GM12878 (cell line): ENCODE measurements at regions not wholly inside any gene's neighbourhood (a gene's known extent, or its start where the extent isn't known, plus 50 kb on each side); places are given as distances from the start of the nearest gene placed in this dataset.

Experiments
- CBX3 ChIP-seq: fragments of 200-600 bp; sonication (generic); IDR thresholded peaks from 2 replicates; pipeline ENCODE4 v1.6.1; 2016; ENCODE audit warnings: low read depth, borderline replicate concordance
- CBX5 ChIP-seq: sonication (generic); IDR thresholded peaks from 2 replicates; pipeline ENCODE4 v1.6.1; 2016; ENCODE audit warnings: low read depth, moderate library complexity, mild to moderate bottlenecking, inconsistent platforms
- EZH2 ChIP-seq: IDR thresholded peaks from 2 replicates; pipeline ENCODE4 v1.6.1; 2012; ENCODE audit warnings: low read depth, mild to moderate bottlenecking, control low read depth, inconsistent platforms, low read length, borderline replicate concordance; ENCODE audit not compliant: control insufficient read depth
- FOXM1 ChIP-seq: IDR thresholded peaks from 2 replicates; pipeline ENCODE4 v1.6.1; 2012; ENCODE audit warnings: low read depth, mild to moderate bottlenecking, inconsistent platforms, low read length, moderate library complexity
- NFYA ChIP-seq: IDR thresholded peaks from 2 replicates; pipeline ENCODE4 v1.6.1; 2011; ENCODE audit warnings: low read depth, mild to moderate bottlenecking, low read length, improper control_type of control experiment, borderline replicate concordance
- POLR2A ChIP-seq: IDR thresholded peaks from 2 replicates; pipeline ENCODE4 v1.6.1; 2011; ENCODE audit warnings: low read depth, mild to moderate bottlenecking, low read length
- TF ChIP-seq, protein P1 (sequence below), 3 experiments: IDR thresholded peaks in 2 of 3; conservative IDR thresholded peaks in 1 of 3; 2 replicates each; pipeline ENCODE4 v1.5.1; 2011; ENCODE audit warnings: low read depth in 3 of 3, low read length in 3 of 3, mild to moderate bottlenecking in 3 of 3, control low read depth in 2 of 3, moderate library complexity in 2 of 3, inconsistent platforms in 1 of 3, mixed read lengths in 1 of 3; ENCODE audit not compliant: control insufficient read depth in 2 of 3, insufficient read depth in 1 of 3; ENCODE audit errors: extremely low read depth in 1 of 3
- TF ChIP-seq, protein P2 (sequence below): IDR thresholded peaks from 2 replicates; pipeline ENCODE4 v1.6.1; 2012; ENCODE audit warnings: low read length, inconsistent platforms
- TF ChIP-seq, protein P3 (sequence below): fragments of 450-650 bp; IDR thresholded peaks from 2 replicates; pipeline ENCODE4 v1.6.1; 2017; ENCODE audit warnings: mild to moderate bottlenecking, moderate library complexity

DNA sequence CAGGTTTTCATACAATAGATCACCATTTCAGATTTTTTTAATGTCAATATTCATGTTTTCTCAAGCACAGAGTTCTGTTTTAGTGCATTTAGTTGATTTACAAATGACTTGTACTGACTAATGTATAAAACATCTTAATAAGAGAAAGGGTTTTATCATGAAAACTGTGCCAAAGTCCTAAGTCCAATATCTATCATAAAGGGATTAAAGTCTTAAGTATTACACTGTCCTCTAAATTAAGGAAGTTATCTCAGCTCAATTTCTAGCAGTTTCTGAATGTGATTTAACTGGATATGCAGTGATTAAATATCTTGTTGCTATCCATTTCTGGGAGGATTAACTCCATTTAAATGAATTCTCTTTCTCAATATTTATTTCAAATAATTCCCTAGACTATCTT is 381.1 kb upstream of the CNTN4 start:
- TF ChIP-seq, protein P1, sequence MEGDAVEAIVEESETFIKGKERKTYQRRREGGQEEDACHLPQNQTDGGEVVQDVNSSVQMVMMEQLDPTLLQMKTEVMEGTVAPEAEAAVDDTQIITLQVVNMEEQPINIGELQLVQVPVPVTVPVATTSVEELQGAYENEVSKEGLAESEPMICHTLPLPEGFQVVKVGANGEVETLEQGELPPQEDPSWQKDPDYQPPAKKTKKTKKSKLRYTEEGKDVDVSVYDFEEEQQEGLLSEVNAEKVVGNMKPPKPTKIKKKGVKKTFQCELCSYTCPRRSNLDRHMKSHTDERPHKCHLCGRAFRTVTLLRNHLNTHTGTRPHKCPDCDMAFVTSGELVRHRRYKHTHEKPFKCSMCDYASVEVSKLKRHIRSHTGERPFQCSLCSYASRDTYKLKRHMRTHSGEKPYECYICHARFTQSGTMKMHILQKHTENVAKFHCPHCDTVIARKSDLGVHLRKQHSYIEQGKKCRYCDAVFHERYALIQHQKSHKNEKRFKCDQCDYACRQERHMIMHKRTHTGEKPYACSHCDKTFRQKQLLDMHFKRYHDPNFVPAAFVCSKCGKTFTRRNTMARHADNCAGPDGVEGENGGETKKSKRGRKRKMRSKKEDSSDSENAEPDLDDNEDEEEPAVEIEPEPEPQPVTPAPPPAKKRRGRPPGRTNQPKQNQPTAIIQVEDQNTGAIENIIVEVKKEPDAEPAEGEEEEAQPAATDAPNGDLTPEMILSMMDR (IDR thresholded peaks at IDR 0.05 in 2 of 3, conservative IDR thresholded peaks at IDR 0.05 in 1 of 3; ENCODE audit: control insufficient read depth in 2 of 3, extremely low read depth in 1 of 3, insufficient read depth in 1 of 3, low read depth in 3 of 3, low read length in 3 of 3), result no peak
- TF ChIP-seq, protein P2, sequence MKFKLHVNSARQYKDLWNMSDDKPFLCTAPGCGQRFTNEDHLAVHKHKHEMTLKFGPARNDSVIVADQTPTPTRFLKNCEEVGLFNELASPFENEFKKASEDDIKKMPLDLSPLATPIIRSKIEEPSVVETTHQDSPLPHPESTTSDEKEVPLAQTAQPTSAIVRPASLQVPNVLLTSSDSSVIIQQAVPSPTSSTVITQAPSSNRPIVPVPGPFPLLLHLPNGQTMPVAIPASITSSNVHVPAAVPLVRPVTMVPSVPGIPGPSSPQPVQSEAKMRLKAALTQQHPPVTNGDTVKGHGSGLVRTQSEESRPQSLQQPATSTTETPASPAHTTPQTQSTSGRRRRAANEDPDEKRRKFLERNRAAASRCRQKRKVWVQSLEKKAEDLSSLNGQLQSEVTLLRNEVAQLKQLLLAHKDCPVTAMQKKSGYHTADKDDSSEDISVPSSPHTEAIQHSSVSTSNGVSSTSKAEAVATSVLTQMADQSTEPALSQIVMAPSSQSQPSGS, result no peak
- TF ChIP-seq, protein P3, sequence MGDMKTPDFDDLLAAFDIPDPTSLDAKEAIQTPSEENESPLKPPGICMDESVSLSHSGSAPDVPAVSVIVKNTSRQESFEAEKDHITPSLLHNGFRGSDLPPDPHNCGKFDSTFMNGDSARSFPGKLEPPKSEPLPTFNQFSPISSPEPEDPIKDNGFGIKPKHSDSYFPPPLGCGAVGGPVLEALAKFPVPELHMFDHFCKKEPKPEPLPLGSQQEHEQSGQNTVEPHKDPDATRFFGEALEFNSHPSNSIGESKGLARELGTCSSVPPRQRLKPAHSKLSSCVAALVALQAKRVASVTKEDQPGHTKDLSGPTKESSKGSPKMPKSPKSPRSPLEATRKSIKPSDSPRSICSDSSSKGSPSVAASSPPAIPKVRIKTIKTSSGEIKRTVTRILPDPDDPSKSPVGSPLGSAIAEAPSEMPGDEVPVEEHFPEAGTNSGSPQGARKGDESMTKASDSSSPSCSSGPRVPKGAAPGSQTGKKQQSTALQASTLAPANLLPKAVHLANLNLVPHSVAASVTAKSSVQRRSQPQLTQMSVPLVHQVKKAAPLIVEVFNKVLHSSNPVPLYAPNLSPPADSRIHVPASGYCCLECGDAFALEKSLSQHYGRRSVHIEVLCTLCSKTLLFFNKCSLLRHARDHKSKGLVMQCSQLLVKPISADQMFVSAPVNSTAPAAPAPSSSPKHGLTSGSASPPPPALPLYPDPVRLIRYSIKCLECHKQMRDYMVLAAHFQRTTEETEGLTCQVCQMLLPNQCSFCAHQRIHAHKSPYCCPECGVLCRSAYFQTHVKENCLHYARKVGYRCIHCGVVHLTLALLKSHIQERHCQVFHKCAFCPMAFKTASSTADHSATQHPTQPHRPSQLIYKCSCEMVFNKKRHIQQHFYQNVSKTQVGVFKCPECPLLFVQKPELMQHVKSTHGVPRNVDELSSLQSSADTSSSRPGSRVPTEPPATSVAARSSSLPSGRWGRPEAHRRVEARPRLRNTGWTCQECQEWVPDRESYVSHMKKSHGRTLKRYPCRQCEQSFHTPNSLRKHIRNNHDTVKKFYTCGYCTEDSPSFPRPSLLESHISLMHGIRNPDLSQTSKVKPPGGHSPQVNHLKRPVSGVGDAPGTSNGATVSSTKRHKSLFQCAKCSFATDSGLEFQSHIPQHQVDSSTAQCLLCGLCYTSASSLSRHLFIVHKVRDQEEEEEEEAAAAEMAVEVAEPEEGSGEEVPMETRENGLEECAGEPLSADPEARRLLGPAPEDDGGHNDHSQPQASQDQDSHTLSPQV, result no peak
- TF ChIP-seq POLR2A (no peak), NFYA (no peak), EZH2 (no peak), CBX5 (no peak), CBX3 (no peak), FOXM1 (no peak)
